ENCODE measurements at regions not wholly inside any gene's neighbourhood (a gene's known extent, or its start where the extent isn't known, plus 50 kb on each side); places are given as distances from the start of the nearest gene placed in this dataset.

DNA sequence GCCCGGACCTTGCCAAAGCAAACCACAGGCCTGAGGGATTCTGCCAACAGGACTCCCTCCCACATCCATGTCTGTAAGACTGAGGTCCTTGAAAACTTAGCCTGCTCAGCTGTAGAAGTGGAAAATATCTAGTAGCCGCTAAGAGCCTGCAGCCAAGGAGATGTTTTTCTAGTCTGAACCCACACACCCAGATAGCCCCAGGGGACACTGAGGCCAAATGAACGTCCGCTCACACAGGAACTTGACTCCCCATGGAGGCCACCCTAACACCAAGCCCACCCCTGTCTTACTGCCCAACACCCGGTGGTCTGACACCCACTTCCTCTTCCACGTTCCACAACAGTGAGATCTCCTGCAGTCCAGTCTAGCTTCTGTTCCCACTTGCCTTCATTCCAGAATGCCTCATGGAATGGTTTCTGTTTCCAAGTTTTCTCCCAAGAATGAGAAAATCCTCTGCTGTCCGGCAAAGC lies 174.8 kb downstream of the PLPP3 start:
- TF ChIP-seq, protein P1, sequence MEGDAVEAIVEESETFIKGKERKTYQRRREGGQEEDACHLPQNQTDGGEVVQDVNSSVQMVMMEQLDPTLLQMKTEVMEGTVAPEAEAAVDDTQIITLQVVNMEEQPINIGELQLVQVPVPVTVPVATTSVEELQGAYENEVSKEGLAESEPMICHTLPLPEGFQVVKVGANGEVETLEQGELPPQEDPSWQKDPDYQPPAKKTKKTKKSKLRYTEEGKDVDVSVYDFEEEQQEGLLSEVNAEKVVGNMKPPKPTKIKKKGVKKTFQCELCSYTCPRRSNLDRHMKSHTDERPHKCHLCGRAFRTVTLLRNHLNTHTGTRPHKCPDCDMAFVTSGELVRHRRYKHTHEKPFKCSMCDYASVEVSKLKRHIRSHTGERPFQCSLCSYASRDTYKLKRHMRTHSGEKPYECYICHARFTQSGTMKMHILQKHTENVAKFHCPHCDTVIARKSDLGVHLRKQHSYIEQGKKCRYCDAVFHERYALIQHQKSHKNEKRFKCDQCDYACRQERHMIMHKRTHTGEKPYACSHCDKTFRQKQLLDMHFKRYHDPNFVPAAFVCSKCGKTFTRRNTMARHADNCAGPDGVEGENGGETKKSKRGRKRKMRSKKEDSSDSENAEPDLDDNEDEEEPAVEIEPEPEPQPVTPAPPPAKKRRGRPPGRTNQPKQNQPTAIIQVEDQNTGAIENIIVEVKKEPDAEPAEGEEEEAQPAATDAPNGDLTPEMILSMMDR (conservative IDR thresholded peaks at IDR 0.05 in 1 of 2, IDR thresholded peaks at IDR 0.05 in 1 of 2; ENCODE audit: low read depth in 1 of 2, low read length in 2 of 2): no peak
- no peak for TF ChIP-seq EZH2 (IDR thresholded peaks at IDR 0.05; ENCODE audit: low read length, missing control alignments)
